Daoy (cell line): ENCODE measurements at regions not wholly inside any gene's neighbourhood (a gene's known extent, or its start where the extent isn't known, plus 50 kb on each side); places are given as distances from the start of the nearest gene placed in this dataset.

Source experiments
- DNase-seq: peaks from one replicate; pipeline ENCODE4 v3.0.0-alpha.2; 2015; ENCODE audit warnings: low read depth

DNA sequence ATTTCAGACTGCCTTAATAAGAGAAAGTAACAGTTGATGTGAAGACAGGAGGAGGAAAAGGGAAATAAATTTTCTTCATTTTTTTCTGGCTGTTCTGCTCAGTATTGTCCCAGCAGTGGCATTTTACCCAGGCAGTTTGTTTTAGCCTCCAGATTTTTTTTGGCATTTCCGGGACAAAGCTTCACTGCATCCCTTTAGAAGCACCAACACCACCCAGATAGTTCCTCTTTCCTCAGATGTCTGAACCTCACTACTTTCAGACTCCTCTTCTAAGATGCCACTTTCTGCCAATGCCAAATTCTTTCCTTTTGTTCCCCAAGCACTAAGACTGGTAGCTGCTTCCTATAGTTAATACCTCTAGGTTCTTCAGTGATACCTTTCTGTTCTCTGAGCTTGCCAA lies 480.1 kb upstream of the SLC10A2 start:
- DNase-seq, result no peak

DNA sequence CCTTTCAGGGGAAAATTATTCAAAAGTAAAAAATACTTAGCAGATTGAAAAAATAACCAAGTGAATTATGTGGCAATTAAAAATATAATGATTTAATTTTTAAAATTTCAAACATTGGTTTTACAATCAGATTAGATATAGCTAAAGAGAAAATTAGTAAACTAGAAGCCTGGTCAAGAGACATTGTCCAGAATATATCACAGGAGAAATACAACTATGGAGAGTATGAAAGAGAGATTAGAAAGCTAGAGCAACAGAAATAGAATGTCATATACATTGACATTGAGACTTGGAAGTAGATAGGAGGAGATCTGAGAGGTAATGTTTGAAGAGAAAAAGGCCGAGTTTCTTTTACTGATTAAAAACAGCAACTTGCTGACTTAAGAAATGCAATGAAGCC lies 476.4 kb upstream of the SLC10A2 start:
- no peak for DNase-seq

DNA sequence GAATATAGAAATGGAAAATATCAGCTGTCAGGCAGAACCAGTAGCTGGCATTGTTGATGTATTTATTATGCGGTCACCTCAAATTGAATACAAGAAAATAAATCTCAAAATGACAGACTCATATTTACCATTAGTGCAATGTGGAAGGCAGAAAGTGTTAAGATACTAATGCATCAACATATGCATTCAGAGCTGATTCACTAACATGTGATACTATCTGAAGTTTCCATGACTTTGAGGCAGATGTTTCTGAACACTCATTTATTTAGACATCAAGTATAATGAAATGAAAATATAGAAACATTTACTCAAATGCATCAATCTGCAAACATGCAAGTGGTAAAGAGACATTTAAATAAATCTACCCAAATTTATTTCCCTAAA lies 474.2 kb upstream of the SLC10A2 start:
- no peak for DNase-seq

DNA sequence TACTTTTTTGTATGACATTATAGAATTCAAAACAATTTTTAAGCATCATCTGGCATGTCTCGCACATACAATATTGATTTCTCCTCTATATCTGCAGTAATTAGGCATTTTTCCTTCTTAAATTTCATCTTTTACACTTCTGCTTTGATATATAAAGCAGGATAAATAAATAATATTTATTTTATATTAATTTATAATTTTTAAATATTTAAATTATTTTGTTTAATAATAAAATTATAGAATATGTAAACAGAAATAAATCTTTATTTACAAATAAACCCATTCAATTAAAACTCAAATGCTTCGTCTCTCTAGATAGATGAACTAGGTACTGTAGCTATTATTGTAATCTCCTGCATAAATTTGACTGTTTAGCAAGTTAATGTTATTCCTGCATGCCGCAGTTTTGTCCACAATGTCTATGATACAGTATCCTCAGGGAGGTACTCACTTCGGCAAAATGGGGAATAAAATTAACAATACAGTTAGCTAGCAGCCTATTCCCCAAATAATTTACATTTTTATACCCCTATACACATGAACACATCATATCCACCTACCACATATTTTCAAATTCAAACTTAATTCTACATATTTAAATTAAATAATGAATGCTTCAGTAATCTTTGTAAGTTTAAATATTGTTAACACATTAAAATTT lies 473.6 kb upstream of the SLC10A2 start:
- DNase-seq, result no peak

DNA sequence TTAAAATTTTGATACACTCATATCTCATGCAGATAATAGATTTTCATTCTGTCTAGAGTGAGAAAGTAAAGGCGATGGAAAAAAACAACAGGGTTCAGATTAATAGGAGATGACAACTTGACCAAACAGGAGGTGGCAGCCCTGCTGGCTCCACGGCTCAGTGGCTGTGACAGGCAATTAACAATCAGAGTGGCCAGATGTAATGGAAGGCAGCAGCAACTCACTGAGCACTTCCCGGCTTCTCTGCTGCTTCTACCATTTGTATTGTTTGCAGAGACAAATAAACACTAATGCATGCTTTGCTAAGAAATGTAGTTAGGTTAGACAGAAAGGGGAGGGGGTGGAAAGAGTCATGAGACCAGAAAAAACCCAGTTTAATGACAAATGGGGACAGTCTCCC lies 473.0 kb upstream of the SLC10A2 start:
- DNase-seq, result no peak

DNA sequence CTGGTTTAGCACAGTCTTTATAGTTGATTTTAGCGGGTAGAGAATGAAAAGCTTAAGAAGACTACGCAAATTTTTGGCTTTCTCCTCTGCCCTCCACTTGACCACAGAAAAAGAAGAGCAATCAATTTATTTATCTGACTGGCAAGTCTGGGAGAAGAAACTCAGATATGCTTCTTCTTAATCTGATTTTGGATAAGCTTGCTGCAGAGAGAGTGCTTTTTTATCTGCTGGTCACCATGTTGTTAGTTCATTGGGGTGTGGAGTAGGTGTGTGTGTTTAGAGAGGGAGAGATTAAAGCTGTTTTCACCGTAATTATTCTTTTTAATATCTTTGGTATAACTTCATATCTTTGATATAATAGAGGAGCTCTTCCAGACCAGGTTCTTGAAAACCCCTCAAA lies 471.4 kb upstream of the SLC10A2 start:
- DNase-seq, result no peak

DNA sequence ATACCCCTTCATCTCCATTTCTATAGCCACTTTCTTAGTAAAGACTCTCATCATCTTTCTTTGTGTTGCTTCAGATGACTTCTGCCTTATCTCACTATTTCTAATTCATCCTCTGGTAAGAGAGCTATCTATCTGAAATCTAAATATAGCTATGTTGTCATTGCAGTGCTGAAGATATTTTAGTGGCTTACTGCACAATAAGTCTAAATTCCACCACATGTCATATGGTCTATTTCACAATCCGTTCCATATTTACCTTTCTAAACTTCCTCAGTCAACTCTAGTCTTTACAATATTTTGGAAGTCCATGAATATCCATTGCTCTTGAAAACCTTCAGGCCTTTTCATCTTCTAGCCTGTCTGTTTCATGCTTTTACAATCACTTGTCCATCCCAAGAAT lies 465.1 kb upstream of the SLC10A2 start:
- DNase-seq, result no peak

DNA sequence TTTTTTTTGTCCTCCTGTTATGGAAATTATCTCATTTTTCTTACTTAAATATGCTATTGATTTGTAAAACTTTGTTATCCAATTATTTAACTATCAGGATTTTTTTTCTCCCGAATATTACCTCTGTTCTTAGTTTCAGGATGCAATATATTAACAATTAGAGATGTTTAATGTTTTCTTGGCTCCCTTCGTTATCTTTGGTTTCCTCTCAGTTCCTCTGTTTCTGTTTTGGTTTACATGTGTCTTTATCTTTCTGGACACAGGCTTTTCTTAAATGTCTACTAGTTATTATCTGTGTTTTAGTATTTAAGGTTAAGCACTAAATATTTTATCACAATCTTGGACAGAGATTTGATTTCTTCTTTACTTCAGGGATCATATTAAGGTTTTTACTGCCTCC lies 462.2 kb upstream of the SLC10A2 start:
- no peak for DNase-seq

DNA sequence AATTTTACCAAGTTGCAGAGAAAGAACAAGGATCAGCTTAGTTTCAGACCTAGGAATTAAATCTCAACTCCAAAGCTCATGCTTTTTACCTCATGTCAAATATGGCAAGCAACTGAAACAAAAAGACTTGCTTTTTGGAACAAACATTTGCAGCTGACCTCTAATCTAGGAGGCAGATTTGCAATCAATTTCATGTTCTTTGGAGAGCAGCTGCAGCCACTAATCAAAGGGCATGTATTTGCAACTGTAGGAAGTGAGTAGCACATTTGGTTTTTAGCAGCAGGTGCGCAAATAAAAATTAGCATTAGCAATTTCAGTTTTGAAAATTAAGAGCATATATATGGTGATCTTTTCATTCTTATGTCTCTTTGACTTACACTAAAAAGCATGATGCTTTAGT lies 459.3 kb upstream of the SLC10A2 start:
- DNase-seq, result no peak

DNA sequence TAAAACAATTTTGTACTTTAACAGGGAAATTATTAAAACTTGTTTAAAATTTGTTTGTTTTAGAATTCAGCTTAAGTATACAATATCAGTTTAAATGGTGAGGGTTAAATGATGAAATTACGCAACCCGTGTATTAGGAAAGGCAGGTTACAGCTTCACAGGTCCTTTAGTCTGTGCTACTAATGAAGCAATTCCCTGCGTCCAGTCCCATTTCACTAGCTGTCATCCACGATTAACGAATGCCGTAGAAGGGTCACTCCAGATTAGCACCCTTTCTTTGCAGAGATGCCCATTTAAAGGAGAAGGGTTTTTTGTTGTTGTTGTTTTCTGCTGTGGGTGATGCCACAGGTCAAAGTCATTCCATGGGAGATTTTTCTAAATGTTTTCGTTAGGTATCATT lies 457.6 kb upstream of the SLC10A2 start:
- no peak for DNase-seq

DNA sequence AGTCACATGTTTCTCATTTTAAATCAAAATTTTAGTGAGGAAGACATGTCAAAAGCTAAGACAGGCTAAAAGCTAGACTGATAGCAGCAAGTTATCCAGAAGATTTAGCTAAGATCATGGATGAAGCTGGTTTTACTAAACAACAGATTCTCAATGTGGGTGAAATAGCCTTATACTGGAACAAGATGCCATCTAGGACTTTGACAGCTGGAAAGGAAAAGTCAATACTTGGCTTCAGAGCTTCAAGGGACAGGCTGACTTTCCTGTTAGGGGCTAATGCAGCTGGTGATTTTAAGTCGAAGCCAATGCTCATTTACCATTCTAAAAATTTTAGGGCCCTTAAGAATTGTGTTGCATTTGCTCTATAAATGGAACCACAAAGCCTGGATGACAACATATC lies 455.3 kb upstream of the SLC10A2 start:
- DNase-seq, result no peak

DNA sequence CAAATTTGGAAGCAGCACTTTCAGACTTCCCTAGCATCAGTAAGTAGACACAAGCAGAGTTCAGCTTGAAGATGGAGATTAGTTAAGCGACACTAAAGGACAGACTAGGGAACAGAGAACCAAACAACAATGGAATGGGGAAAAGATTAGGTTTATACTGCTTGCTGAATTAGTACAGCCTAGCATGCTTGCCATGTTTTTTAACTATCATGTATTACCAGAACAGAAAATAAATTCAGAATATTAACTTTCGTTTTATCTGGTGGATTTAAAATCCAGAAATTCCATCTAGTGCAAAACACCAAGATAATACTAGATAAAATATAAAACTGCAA lies 451.5 kb upstream of the SLC10A2 start:
- DNase-seq, result no peak

DNA sequence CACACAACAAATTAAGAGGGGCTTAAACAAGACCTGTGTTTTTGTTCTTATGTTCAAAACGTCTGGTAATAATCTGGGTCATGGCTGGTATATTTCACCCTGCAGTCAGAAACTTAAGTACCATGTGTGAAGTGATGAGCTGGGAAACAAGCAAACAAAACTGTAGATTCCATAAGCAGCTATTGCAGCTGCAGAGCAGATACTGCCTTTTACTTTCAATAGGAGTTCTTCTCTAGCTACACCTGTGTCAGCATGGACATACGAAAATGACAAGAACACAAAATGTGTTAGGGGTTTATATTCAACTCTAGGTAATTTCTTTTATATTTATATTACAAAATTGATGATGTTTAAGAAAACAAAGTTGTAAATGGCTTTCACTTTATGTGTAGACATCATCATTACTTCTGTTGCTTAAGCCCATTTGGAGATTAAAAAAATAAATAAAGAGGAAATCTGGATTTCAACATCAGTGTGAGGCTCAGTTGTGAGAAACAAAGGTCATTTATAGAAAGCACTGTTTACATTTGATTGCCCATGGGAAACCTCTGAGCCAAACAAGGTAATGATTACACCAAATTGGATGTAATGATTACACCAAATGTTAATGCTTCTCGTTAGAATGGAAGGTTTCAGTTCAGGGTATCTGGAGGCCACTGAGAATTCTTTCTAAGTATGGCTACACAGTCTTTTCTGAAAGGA lies 451.0 kb upstream of the SLC10A2 start:
- no peak for DNase-seq

DNA sequence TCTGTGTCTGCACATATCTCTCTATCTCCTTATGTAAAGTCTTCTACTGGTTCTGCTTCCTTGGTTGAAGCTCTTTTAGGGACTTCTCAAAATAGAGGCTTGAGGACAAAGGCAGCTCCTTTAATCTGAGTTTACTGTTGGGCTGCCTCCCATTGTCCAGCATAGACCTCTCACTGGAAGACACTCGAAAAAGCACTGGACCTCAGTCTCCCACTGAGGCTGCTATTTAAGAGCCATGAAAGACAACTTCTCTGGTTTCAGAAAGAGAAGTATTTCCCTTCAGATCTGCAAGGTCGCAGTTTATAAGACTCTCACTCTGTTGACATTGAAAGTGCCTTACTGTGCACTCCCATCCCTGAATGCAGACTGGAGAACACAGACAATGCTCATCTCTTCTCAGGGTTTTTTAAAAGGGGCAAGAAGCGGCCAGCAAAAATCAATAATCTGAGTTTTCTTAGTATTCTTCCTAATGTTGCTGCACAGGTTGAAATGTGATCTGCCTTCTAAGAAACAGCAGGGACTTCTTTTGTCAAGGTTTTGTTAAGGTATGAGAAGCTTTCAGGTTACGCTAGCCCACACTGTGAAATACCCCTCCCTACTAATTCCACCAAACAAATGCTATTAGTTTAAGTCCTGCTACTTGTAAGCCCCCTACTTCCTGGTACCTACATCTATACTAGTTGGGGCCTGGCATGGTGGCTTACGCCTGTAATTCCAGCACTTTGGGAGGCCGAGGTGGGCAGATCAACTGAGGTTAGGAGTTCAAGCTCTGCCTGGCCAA lies 450.0 kb upstream of the SLC10A2 start:
- DNase-seq, result no peak

DNA sequence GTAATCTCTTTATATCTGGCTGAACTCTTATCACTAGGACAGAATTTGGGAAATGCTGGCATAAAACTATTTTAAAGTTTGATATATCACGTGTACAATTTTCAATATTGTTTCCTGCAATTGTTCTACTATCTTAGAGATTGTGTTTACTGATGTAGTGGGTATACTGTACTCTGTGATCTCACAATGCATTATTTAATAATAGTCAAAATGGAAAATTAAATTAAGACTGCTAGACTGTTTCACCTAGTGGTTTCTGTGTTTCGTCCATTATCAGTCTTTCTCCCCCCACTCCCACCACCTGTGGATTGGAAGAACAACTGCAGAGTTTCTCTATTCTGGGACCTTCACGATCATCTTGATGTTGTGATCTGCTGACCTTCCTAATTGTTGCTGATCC lies 449.2 kb upstream of the SLC10A2 start:
- no peak for DNase-seq

DNA sequence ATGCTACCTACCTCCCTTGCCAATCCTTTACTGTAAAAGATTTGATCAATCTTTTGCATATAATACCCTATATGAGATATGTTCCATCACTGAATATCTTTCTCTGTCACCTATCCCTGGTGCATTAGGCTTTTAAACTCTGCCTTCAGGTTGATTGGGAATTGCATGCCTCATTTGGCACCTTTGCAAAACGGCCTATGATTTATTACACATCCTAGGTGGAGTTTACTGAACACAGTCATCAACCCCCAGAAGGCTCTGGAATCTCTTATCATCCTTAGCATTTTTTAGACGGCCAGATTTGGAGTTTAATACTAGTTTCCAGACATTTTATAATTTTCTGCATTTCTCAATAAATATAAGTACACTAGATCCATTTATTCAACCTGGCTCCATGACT lies 448.4 kb upstream of the SLC10A2 start:
- DNase-seq, result no peak

DNA sequence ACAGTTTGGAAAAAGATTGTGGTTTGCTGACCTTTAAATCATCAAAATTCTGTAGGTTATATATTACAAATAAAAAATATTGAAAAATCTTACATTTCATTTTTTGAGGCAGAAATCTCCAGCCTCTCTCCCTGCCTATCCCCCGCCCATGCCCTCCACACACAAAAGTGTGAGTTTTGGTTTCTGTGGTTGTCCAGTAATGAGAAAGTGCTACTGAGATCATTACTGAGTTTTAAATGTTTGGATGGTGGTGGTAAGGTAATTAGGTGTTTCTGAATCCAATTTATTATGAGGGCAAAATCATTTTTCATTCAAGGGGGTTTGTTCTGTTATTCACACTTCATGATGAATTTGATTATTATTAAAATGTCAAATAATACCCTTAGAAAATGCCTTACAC lies 448.0 kb upstream of the SLC10A2 start:
- DNase-seq, result no peak

DNA sequence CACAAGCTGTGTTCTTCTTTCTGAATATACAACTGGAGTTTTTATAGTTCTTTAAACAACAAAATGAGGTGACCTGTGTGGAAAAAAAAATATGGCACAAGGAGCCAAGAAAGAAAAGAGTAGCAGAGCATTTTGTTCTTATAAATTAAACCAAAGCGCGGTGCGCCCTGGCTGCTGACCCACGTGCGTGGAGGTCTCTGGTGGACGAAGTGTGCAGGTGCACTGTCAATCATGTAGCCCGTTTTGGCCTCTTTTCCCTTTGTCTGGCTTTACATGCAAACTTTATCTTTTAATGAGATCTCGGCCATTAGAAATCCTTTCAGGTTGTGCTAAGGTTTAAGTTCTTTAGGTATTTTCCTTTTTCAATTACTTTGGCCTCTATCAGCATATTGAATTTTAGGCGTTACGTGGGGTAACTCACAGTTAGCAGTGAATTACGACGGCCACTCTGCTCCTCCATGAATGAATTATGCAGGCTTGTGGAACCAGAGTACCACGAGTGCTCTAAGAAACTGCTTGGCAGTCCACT lies 443.9 kb upstream of the SLC10A2 start:
- no peak for DNase-seq

DNA sequence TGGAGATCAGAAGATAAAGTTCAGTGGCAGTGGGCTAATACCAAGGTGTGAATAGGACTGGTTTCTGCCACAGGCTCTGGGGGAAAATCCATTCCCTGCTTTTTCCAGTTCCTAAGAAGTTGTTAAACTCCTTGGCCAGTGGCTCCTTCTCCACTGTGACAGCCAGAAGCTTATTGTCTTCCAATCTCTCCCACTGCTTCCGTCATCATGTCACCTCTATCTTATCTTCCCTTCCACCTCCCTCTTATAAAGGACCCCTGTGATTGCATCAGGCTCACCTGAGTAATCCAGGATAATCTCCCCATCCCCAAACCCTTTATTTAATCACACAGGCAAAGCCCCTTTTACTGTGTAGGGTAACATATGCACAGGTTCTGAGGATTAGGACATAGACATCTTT lies 431.2 kb upstream of the SLC10A2 start:
- no peak for DNase-seq

DNA sequence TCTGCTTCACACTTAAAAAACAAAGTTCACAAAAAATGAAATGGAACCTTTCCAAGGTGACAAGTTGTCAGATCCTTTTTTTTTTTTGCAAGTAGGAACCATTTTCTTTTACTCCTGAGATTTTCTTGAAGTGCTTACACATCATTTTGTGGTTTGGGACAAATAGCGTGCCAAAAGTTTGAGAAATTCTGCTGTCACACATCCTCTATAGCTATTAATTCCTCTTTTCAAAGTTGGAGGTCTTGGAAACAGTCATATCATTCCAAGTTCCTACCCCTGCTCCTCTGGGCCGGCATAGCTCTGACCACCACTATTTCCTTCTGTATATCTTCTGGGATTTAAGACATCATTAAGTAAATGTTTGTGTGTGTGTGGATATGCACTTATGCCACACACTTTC lies 421.6 kb upstream of the SLC10A2 start:
- peak; percentile 21 for DNase-seq

DNA sequence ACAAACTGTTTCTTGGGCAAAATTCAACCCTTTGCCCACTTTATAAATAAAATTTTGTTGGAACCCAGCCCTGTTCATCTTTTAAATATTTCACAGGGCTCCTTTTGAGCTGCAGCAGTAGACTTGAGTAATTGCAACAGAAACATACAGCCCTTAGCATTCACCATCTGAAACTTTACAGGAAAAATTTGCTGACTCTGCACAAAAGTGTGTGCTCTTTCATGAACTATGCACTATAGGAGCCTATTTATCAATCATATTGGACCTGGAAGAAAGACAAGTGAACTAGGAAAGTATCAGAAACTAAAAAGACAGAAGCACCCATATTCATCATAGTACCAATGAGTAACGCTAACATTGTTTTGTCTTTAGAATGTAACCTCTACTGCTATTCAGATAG lies 406.9 kb upstream of the SLC10A2 start:
- no peak for DNase-seq

DNA sequence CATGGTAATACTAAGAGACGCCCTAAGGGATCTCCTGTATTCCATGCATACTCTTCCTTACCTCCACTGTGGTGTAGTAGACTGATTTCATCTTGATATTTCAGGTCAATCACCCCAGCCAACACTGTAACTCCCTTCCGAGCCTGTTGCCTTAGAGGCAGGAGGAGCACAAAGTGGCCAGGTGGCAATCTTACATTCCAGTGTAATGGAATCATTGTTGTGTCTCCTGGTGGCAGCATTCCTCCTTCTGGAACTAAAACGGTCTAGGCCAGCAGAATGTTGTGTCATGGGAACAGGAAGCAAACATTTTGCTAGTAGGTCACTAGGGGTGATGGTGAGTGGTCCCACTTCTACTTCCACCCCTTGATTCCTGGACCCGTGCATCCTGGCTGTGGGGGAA lies 405.7 kb upstream of the SLC10A2 start:
- peak; percentile 16 for DNase-seq

DNA sequence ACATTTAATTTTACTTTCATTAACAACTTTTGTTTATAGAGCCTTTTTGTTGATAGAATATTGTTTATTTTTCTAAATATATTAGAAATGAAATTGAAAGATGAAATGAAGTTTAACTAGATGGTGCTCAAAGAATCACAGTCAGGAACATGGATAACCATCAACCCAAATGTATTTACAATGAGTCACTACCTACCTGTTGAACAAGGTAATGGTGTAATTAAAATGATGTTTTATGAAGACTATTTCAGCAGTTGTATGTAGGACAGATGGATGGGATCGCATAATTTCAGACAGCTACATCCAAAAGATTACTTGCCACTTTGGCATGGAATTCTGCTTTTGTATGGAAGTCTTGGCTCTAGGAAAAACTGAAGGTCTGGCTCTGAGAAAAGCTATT lies 403.6 kb upstream of the SLC10A2 start:
- DNase-seq, result no peak
